PFSK-1 (cell line): ENCODE measurements at regions not wholly inside any gene's neighbourhood (a gene's known extent, or its start where the extent isn't known, plus 50 kb on each side); places are given as distances from the start of the nearest gene placed in this dataset.

Experiments
- FOXP2 ChIP-seq: optimal IDR thresholded peaks from 2 replicates; pipeline ENCODE3; 2011; ENCODE audit warnings: borderline replicate concordance, control low read depth, inconsistent platforms; ENCODE audit not compliant: insufficient read depth; ENCODE audit errors: extremely low read length, extremely low read depth
- POLR2AphosphoS5 ChIP-seq: IDR thresholded peaks from 2 replicates; pipeline ENCODE4 v1.6.1; 2012; ENCODE audit warnings: low read depth, mild to moderate bottlenecking, control low read depth, low read length, moderate library complexity
- SIN3A ChIP-seq: IDR thresholded peaks from 2 replicates; pipeline ENCODE4 v1.6.1; 2012; ENCODE audit warnings: mild to moderate bottlenecking, low read length, moderate library complexity, borderline replicate concordance; ENCODE audit not compliant: insufficient read depth
- TAF1 ChIP-seq: IDR thresholded peaks from 2 replicates; pipeline ENCODE4 v1.6.1; 2012; ENCODE audit warnings: low read length, control low read depth, borderline replicate concordance; ENCODE audit not compliant: insufficient read depth
- TF ChIP-seq, protein P1 (sequence below), 2 experiments: IDR thresholded peaks; 2 replicates each; pipeline versions ENCODE4 v1.6.1 to v1.8.0; 2011 to 2012; ENCODE audit warnings: low read depth in 2 of 2, low read length in 2 of 2, control low read depth in 1 of 2, inconsistent platforms in 1 of 2, mild to moderate bottlenecking in 1 of 2, moderate library complexity in 1 of 2; ENCODE audit not compliant: insufficient read depth in 1 of 2

DNA sequence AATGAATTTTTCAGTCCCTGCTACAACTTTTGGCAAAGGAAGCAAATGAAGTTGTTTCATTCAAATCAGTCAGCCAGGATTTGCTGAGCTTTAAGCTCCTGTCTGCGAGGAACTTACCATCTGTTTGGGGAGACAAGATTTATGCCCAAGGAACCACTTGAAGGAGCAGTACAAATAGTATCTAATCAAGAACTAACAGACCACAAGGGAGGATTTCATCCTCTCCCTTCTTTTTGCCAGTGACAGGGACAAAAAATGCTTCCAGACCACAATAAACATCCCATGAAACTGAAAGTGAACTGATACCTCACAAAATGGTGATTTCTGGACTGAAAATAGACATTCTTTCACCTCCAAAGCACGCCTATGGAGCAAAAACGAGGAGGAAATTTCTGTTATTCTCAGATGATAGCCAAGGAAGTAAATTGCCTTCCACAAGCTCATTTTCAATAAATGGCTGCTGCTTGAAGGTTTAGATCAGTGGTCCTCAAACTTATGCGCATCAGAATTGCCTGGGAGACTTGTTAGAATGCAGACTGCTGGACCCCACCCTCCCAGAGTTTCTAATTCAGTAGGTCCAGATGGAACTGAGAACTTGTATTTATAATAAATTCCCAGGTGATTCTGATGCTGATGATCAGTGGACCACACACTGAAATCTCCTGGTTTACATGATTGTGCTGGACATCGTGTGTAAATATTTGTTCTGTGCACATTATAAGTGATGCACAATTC is 202.4 kb upstream of the GADL1 start:
- TF ChIP-seq, protein P1, sequence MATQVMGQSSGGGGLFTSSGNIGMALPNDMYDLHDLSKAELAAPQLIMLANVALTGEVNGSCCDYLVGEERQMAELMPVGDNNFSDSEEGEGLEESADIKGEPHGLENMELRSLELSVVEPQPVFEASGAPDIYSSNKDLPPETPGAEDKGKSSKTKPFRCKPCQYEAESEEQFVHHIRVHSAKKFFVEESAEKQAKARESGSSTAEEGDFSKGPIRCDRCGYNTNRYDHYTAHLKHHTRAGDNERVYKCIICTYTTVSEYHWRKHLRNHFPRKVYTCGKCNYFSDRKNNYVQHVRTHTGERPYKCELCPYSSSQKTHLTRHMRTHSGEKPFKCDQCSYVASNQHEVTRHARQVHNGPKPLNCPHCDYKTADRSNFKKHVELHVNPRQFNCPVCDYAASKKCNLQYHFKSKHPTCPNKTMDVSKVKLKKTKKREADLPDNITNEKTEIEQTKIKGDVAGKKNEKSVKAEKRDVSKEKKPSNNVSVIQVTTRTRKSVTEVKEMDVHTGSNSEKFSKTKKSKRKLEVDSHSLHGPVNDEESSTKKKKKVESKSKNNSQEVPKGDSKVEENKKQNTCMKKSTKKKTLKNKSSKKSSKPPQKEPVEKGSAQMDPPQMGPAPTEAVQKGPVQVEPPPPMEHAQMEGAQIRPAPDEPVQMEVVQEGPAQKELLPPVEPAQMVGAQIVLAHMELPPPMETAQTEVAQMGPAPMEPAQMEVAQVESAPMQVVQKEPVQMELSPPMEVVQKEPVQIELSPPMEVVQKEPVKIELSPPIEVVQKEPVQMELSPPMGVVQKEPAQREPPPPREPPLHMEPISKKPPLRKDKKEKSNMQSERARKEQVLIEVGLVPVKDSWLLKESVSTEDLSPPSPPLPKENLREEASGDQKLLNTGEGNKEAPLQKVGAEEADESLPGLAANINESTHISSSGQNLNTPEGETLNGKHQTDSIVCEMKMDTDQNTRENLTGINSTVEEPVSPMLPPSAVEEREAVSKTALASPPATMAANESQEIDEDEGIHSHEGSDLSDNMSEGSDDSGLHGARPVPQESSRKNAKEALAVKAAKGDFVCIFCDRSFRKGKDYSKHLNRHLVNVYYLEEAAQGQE (IDR thresholded peaks at IDR 0.05; ENCODE audit: insufficient read depth in 1 of 2, low read depth in 2 of 2, low read length in 2 of 2), result no peak
- TF ChIP-seq TAF1 (no peak), SIN3A (no peak), POLR2AphosphoS5 (no peak), FOXP2 (no peak)

DNA sequence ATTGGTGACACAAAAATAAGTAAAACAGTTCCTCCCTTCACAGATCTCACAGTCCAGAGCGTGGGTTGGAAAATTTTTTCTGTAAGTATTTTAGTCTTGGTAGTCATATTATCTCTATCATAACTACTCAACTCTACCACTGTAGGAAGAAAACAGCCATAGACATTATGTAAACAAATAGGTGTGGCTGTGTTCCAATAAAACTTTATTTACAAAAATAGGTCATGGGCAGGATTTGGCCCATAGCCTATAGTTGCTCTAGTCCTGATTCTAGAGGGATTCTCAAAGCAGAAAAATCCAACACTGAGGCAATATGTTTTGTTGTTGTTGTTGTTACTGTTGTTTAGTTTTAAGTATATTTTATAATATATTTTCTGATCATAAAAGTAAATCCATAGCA is 206.1 kb upstream of the GADL1 start:
- TF ChIP-seq FOXP2, result no peak
- TF ChIP-seq TAF1, result no peak
- no peak for TF ChIP-seq SIN3A
- TF ChIP-seq, protein P1 (IDR thresholded peaks at IDR 0.05; ENCODE audit: insufficient read depth in 1 of 2, low read depth in 2 of 2, low read length in 2 of 2), result no peak
- TF ChIP-seq POLR2AphosphoS5, result no peak

DNA sequence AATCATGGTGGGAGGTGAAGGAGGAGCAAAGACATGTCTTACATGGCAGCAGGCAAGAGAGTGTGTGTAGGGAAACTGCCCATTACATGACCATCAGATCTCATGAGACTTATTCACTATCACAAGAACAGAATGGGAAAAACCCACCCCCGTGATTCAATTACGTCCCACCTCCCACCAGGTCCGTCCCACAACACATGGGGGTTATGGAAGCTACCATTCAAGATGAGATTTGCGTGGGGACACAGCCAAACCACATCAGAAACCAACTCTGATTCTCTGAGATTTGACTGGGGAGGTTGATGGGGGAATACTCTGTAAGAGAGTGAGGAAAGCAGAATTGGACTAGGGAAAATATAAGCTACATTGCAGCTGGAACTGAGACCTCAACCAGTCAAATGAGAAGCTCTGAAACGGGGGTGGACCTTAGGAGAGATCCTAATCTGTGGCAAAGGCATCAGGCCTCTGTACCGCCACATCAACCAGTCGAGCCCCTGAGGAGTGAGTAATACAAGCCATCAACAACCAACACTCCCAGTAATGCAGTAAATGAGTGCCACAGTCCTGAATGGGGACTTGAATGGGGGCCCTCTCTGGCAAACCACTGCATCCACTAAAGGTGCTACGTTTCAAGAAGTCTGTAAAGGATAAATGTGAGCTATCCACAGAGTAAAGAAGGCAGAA is 207.9 kb upstream of the GADL1 start:
- no peak for TF ChIP-seq FOXP2
- TF ChIP-seq, protein P1 (IDR thresholded peaks at IDR 0.05; ENCODE audit: insufficient read depth in 1 of 2, low read depth in 2 of 2, low read length in 2 of 2), result no peak
- TF ChIP-seq POLR2AphosphoS5, result no peak
- TF ChIP-seq SIN3A, result no peak
- TF ChIP-seq TAF1, result no peak

DNA sequence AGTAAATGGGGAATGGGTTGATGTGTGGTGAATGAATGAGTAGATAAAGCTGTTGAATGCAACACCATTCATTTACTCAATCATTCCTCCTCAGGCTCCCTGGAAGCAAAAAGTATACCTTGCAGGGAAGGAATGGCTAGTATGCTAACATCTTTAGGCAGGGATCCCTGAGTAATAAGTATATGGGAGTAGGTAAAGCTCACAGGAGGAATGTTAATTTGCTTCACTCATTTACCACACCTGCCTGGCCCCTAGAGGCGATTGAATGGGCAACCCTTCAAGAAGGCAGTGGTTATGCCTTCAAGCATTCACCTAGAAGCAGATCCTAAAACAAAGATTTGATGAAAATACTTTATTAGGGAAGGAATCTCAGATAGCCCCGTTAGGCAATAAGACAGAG is 208.7 kb upstream of the GADL1 start:
- TF ChIP-seq SIN3A, result no peak
- no peak for TF ChIP-seq FOXP2
- TF ChIP-seq TAF1, result no peak
- TF ChIP-seq POLR2AphosphoS5, result no peak
- TF ChIP-seq, protein P1 (IDR thresholded peaks at IDR 0.05; ENCODE audit: insufficient read depth in 1 of 2, low read depth in 2 of 2, low read length in 2 of 2), result no peak
